ENCODE measurements at regions not wholly inside any gene's neighbourhood (a gene's known extent, or its start where the extent isn't known, plus 50 kb on each side); places are given as distances from the start of the nearest gene placed in this dataset.

DNA sequence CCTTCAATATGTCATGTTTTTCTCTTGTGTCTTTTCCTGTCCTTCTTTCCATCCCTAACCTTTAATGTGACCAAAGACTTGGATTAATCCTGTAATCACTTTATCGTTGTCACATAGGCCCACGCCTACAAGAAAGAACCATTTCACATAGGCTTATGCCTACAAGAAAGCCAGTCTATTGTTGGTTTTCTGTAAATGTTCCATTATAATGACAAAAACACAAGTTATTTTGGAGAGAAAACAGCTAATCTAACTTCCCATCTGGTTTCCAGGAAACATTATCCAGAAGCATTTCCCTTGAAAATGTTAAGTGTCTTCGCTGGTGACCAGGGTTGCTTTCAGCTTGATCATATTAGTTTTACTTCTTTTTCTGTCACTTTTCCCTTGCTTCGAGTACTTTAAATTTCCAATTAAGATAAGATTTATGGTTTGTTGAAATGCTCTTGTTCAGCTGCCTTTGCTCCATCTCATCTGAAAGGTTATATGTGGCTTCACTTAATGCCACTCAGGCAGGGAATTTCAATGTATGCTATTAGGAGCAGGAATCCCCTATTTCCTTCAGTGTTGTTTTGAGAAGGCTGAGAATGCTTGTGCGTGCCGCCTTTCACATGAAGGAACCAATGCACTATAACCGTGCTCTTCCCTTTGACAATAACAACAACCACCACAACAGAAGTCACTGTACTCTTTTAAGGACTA is 708.2 kb downstream of the EFNB2 start:
- no peak for DNase-seq

DNA sequence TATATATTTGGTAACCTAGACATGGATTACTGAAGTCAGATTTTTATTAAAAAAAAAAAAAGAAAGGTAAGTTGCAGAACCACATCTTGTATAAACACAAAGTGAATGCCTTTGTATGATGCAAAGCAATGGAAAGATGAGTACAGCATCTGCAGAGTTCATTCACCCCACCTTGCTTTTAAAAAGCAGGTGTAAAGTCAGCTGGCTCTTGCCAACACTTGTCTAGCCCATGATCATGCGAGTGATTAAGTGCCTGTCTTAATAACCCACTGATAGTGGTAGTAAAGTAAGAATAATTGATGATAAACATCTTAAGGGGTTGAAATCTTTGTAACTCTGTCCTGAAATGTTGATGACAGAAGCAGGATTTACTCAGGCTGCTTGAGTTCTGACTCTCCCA is 710.4 kb downstream of the EFNB2 start:
- DNase-seq: no peak

DNA sequence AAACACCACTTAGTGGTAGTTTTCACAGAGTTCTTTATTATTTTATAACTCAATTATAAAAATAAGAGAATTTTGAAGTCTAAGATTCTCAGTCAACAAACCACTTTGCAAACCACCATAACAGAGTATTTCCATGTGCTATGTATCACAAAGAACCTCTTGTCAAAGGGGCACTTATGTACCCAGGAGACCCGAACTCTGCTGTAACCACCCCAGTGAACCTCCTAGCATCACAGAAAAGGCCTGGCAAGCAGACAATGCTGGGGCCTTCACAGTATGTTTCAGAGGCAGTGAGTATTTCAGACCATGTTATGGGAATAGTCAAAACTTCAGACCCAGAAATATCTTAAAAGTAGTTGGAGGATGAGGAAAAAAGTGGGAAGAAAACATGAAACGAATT is 714.1 kb downstream of the EFNB2 start:
- DNase-seq: no peak

- DNase-seq: no peak
Observed at GRCh38 chr13:105820415-105820814, 715.0 kb downstream of the EFNB2 start.

DNA sequence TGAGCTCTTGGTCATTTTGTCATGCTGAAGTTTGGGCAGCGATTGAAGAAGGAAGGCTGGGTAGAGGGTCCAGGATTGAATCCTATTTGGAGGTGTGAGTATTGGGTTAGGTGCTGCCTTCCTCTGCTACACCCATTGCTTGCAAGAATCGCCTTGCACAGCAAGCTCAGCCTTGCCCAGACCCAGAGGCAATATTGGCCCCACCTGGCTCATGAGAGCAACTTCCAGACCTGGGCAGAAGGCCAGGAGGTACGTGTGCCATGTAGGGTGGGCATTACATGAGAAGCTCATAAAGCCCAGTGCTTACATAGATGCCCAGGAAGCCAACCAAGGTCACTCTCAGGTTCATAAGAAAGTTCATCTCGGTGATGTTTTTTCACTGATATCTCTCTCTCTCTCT is 718.0 kb downstream of the EFNB2 start:
- DNase-seq: no peak

DNA sequence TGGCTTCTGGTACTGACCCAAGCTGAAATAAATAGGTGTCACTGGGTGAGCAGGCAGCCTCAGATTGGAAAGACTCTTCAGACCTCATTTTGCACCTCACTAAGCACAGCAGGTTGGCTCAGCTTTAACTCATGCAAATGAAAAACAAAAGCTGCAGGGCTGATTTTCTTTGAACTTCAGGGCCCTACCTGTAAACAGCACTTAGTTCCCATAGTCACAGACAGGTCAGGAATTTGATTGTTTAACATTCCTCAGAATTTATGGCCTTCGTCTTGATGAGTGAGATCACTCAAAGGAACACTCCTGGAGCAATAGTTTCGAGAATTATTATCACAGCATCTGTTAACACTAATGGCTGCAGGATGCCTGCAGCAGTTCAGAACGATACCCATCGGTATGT is 718.5 kb downstream of the EFNB2 start:
- DNase-seq: no peak

DNA sequence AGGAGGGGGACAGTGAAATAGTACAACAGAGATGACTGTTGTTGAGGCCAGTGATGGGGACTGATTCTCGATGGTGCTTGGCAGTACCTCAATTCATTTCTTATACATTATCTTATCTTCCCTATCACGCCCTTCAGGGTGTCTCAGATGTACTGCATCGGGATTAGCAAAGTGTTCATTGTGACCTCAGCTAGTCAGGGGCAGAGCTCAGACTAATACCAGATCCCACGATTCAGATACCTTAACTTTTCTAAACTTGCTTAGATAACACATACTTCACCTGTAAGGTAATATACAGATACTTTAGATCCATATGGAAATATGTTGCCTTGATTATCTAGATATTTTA is 720.6 kb downstream of the EFNB2 start:
- no peak for DNase-seq

DNA sequence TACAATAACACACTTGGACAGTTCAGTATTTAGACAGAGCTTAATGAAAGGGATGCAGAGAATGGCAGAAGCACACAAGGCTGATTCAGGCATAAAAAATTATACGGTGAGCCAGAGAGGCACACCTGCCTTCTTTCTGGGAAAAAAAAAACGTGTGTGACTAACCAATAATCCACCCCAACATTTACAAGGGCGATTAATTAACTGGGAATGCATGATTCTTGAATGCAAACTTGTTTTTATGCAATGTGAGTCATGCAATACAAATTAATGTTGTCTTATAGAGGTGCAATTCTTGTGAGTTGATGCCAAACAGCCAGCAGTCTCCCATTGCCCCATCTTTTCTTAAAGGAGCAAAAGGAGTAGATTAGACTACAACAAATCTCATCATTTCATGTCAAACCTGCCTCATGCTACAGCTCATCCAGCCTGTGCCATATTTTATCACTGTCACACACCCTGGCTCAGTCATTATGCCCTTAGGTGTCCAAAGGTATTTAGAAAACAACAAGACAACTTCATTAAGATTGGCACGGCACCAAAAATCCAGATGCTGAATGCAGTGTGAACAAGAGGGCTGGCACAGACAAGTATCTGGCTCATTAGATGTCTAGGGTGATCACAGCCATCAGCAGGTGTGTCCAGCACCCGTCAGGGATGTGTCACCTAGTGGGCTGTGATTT is 721.1 kb downstream of the EFNB2 start:
- DNase-seq: peak; percentile 3

GRCh38 chr13:105806628-105806920 is 728.9 kb downstream of the EFNB2 start:
- DNase-seq: peak; percentile 40

DNA sequence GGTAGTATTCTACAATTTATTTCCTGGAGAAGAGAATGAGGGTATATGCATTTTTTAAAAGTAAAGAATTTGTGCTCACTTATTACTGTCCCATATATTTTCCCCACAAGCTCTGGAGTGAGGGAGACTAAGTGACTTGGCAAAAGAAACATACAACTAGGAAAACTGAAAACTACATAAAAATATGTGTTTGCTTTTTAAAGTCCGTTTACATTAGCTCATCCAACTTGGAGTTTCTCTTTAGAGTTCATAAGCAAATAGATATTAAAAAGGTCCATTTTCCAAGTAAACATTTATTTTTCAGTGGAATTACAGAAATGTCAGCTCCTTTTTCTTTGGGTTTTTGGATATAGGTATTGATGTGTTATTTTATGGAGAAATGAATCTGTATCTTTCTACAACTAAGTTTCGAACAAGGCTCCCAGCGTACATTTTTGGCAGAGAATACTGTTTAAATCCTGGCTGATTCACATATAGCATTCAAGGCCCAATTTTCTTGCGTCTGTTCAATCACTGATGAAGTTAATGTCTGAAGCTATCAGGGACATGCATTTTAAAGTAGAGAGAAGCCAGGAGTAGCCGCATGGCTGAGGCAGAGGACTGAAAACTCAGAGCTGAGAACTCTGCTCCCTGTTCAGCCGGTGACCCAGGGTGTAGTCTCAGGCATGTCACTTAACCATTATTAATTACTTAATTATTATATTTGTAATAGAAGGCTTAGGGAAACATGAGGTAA is 729.4 kb downstream of the EFNB2 start:
- DNase-seq: no peak

DNA sequence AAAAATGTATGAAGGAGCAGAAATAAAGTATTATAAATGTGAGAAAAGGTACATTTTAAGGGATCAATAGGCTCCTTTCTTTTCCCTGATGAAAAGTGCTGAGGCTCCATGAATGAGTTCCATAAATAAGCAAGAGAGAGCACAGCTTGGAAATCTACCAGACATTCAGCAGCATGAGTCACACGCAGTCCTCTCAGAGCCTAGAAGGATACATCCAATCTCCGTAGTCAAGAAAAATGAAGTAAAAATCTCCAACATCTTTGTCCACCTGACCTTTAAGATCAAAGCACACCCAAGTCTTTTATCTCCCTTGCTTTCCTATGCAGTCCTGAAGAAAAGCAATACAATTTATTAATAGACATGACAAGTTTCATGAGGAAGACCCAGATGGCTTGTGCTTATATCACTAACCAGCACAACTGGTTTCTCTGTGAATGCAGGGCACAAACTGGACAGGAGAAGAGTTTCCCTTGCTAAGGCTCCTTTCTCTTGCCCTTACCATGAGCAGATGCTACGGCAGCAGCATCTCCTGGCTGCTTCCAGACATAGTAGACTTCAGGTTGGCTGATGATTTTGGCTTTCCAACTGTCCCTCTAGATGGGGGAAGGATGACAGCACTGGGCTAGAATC is 730.8 kb downstream of the EFNB2 start:
- peak; percentile 36 for DNase-seq

GRCh38 chr13:105799155-105799554 is 736.3 kb downstream of the EFNB2 start:
- DNase-seq: no peak

GRCh38 chr13:105798541-105798940 is 736.9 kb downstream of the EFNB2 start:
- no peak for DNase-seq

DNA sequence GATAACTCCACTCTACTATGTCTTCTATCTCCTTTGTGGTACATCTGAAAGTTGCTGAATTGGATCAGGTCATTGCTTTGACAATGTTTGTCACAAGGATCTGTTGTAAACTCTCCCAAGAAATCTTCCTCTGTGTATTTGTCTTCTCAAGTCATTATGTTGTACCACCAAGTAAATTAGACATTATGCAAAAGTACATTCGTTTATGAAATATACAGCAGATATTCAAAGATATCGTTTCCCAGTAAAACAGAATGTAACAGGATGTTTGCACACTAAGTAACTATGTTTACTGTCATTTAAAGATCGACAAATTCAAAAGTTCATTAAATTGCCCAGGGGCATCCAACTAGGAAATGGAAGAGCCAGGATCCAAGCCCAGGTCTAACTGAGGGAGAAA is 739.4 kb downstream of the EFNB2 start:
- no peak for DNase-seq

GRCh38 chr13:105790923-105791322 is 744.5 kb downstream of the EFNB2 start:
- no peak for DNase-seq

DNA sequence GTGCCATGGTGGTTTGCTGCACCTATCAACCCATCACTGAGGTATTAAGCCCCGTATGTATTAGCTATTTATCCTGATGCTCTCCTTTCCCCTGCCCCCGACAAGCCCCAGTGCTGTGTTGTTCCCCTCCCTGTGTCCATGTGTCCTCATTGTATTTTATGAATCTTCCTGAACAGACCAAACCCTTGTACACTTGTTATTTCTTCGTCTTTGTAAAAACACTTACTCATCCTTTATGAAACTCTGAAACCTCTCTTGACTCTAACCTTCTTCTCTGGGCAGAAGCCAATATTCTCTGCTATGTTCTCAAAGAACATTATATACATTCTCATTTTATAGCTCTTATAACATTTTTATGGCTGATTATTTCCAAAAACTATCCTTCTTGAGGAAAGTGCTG is 746.9 kb downstream of the EFNB2 start:
- no peak for DNase-seq

GRCh38 chr13:105787632-105788031 is 747.8 kb downstream of the EFNB2 start:
- no peak for DNase-seq

DNA sequence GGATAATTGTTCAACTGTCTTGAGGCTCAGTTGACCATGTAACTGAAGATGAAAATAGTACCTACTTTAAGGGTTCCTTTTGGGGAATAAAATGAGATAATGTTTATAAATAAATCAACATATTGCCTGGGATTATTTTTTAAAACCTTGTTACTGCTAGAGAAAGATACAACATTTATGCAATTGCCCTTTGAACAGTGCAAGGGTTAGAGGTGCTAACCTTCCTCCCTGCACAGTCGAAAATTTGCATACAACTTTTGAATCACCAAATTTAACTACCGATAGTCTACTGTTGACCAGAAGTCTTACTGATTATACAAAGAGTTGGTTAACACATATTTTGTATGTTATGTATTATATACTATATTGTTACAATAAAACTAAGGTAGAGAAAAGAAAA is 750.0 kb downstream of the EFNB2 start:
- DNase-seq: no peak

GRCh38 chr13:105783261-105783660 is 752.2 kb downstream of the EFNB2 start:
- DNase-seq: peak; percentile 59

DNA sequence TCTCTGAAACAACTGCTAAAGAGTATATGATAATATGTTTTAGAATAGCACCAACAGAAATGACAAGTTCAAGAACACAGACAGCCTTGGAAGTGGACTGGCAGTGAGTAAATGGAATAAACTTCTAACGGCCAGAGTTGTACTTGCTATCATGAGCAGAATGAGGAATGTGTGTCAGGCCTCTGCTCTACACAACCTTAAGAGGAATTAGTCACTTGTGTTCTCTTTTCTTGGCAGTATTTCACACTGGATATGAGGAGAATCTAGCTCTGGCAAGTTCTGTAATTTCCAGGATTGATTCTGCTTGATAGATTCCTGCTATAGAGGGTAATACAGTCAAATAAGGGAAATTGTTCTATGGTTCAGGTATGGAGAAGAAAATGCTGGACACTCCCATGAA is 757.3 kb downstream of the EFNB2 start:
- DNase-seq: peak; percentile 38

DNA sequence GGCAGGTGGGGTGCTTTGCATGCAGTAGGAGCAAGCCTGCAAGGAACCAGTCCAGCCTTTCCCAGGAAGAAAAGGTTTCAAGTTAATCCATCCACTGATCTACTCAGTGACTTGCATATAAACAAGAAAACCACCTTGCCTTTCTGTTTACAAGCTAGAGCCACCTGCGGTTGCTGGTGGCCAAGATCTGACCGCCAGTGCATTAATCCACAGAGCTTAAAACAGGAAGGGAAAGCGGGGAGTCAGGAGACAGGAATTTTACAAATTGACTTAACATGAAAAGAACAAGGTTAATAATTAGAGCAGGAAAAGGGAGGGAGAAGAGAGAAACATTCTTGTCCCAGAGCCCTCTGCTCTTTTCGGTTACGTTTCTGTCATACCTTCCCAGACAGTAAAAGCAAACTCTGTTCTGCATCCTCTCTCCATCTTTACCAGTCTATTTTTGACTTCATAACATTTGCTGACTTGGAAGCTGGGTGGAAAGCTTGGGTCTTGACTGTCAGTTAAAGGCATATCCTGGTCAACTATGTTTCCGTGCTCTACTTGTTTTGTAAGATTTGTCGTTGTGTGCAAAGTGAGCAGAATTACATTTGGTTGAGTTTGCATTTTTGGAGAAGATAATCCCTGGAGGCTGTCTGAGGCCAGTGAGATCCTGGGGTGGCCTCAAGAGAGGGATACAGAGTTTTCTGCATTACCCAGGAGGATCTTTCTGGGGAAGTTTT is 760.6 kb downstream of the EFNB2 start:
- DNase-seq: no peak

DNA sequence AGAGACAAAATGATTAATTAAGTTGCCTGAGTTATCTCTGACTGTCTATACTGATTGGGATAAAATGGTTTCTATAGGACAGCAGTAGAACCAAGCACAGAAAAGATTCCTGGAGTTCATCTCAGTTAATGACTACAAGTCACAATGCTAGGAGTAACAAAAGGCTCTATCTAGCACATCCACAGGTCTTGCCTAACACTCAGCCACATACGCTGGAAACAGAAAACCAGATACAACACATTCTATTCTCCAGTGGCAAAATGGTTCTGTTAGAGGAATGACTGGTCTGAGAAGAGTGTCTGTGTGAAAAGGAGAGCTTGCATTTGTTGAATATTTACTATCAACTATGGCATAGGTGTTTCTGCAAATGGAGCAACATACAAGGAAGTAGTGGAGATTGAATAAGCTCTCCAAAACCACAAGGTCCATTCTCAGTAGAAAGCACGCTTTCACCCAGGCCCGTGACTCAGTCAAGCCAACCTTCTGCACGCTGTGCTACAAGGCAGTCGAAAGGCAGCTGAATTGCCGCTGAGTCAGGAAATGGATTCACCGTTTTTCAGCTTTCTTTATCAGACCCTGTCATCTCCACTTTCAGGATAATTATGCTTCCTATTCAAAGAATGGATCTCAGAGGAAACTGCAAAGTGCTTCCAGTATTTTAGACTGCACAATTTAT is 761.5 kb downstream of the EFNB2 start:
- no peak for DNase-seq

GRCh38 chr13:105773241-105773640 is 762.2 kb downstream of the EFNB2 start:
- DNase-seq: no peak
